H9 (cell line): ENCODE measurements at regions not wholly inside any gene's neighbourhood (a gene's known extent, or its start where the extent isn't known, plus 50 kb on each side); places are given as distances from the start of the nearest gene placed in this dataset.

Experiments
- DNase-seq: peaks from one replicate; pipeline ENCODE4 v3.0.0-alpha.2; 2017
- H2AFZ ChIP-seq: one replicate; pipeline ENCODE4 v1.6.1; 2013; ENCODE audit warnings: mild to moderate bottlenecking, low read length, control low read depth, moderate library complexity
- H2AK5ac ChIP-seq: 2 replicates; pipeline ENCODE4 v1.6.1; 2013; ENCODE audit warnings: low read length, control low read depth, mixed read lengths; ENCODE audit not compliant: insufficient read length
- H2BK120ac ChIP-seq: one replicate; pipeline ENCODE4 v1.6.1; 2013; ENCODE audit warnings: low read depth, mild to moderate bottlenecking, low read length, control low read depth, inconsistent platforms; ENCODE audit not compliant: poor library complexity, severe bottlenecking
- H2BK12ac ChIP-seq: 2 replicates; pipeline ENCODE4 v1.6.1; 2013; ENCODE audit warnings: low read length, control low read depth, mixed read lengths, low read depth; ENCODE audit not compliant: insufficient read length
- H2BK15ac ChIP-seq: 2 replicates; pipeline ENCODE4 v1.6.1; 2013; ENCODE audit warnings: low read depth, low read length, control low read depth
- H2BK20ac ChIP-seq: one replicate; pipeline ENCODE4 v1.6.1; 2013; ENCODE audit warnings: low read depth, mild to moderate bottlenecking, low read length, control low read depth, inconsistent platforms; ENCODE audit not compliant: poor library complexity, severe bottlenecking
- H2BK5ac ChIP-seq: 2 replicates; pipeline ENCODE4 v1.6.1; 2013; ENCODE audit warnings: low read length, control low read depth, mixed read lengths; ENCODE audit not compliant: insufficient read length
- H3K14ac ChIP-seq: 2 replicates; pipeline ENCODE4 v1.6.1; 2013; ENCODE audit warnings: low read length, control low read depth; ENCODE audit not compliant: insufficient read depth
- H3K18ac ChIP-seq: 2 replicates; pipeline ENCODE4 v1.6.1; 2013; ENCODE audit warnings: low read depth, mild to moderate bottlenecking, mixed read lengths, low read length, control low read depth; ENCODE audit not compliant: insufficient read length
- H3K23ac ChIP-seq: 2 replicates; pipeline ENCODE4 v1.6.1; 2013; ENCODE audit warnings: low read length, control low read depth, mixed read lengths, low read depth; ENCODE audit not compliant: insufficient read length
- H3K23me2 ChIP-seq: 2 replicates; pipeline ENCODE4 v1.6.1; 2013; ENCODE audit warnings: low read depth, mild to moderate bottlenecking, mixed read lengths, low read length, control low read depth; ENCODE audit not compliant: insufficient read length, poor library complexity, severe bottlenecking
- H3K27ac ChIP-seq: 2 replicates; pipeline ENCODE4 v1.5.1; 2013; ENCODE audit warnings: low read length, control low read depth, mixed read lengths, low read depth; ENCODE audit not compliant: insufficient read length
- H3K27me3 ChIP-seq: 2 replicates; pipeline ENCODE4 v1.6.1; 2013; ENCODE audit warnings: low read length, control low read depth, inconsistent platforms; ENCODE audit not compliant: insufficient read depth
- H3K4ac ChIP-seq: 2 replicates; pipeline ENCODE4 v1.6.1; 2013; ENCODE audit warnings: low read depth, mild to moderate bottlenecking, control low read depth, inconsistent platforms, low read length, moderate library complexity
- H3K4me1 ChIP-seq: 2 replicates; pipeline ENCODE4 v1.6.1; 2013; ENCODE audit warnings: low read length, control low read depth, inconsistent platforms; ENCODE audit not compliant: insufficient read depth
- H3K4me2 ChIP-seq: 2 replicates; pipeline ENCODE4 v1.6.1; 2013; ENCODE audit warnings: low read length, control low read depth, mixed read lengths; ENCODE audit not compliant: insufficient read length, insufficient read depth
- H3K56ac ChIP-seq: 2 replicates; pipeline ENCODE4 v1.6.1; 2013; ENCODE audit warnings: low read depth, mild to moderate bottlenecking, mixed read lengths, low read length, control low read depth; ENCODE audit not compliant: insufficient read length
- H3K79me1 ChIP-seq: 2 replicates; pipeline ENCODE4 v1.6.1; 2013; ENCODE audit warnings: low read depth, mild to moderate bottlenecking, moderate library complexity, low read length, control low read depth, inconsistent platforms; ENCODE audit not compliant: insufficient read depth, poor library complexity, severe bottlenecking
- H3K79me2 ChIP-seq: 2 replicates; pipeline ENCODE4 v1.6.1; 2013; ENCODE audit warnings: low read length, control low read depth, inconsistent platforms; ENCODE audit not compliant: insufficient read depth
- H3K9ac ChIP-seq: 2 replicates; pipeline ENCODE4 v1.6.1; 2013; ENCODE audit warnings: low read length, control low read depth, mixed read lengths; ENCODE audit not compliant: insufficient read length; ENCODE audit errors: extremely low read depth
- H3K9me3 ChIP-seq: one replicate; pipeline ENCODE4 v1.6.1; 2013; ENCODE audit warnings: low read depth, low read length, inconsistent platforms; ENCODE audit not compliant: control insufficient read depth
- H3T11ph ChIP-seq: one replicate; pipeline ENCODE4 v1.6.1; 2013; ENCODE audit warnings: mild to moderate bottlenecking, low read length, control low read depth, inconsistent platforms
- H4K20me1 ChIP-seq: one replicate; pipeline ENCODE4 v1.6.1; 2013; ENCODE audit not compliant: control insufficient read depth, insufficient read length, insufficient read depth
- H4K5ac ChIP-seq: 2 replicates; pipeline ENCODE4 v1.6.1; 2013; ENCODE audit warnings: low read depth, mild to moderate bottlenecking, mixed read lengths, low read length, control low read depth; ENCODE audit not compliant: insufficient read length
- H4K8ac ChIP-seq: replicated peaks from 2 replicates; pipeline ENCODE4 v1.6.1; 2013; ENCODE audit warnings: low read length, control low read depth, mixed read lengths, low read depth; ENCODE audit not compliant: insufficient read length
- H4K91ac ChIP-seq: 2 replicates; pipeline ENCODE4 v1.6.1; 2013; ENCODE audit warnings: low read depth, mild to moderate bottlenecking, moderate library complexity, mixed read lengths, low read length, control low read depth; ENCODE audit not compliant: insufficient read length
- H3K27ac Mint-ChIP-seq, 3 experiments: 2 replicates in 2 of 3; 3 replicates in 1 of 3; pipeline ENCODE4 v1.8.0; 2020 to 2021; ENCODE audit warnings: mixed read lengths in 3 of 3, mild to moderate bottlenecking in 1 of 3, moderate library complexity in 1 of 3
- H3K27me3 Mint-ChIP-seq: 2 replicates; pipeline ENCODE4 v1.8.0; 2021; ENCODE audit warnings: low read depth, mild to moderate bottlenecking, moderate library complexity, mixed read lengths
- H3K36me3 Mint-ChIP-seq, 3 experiments: 2 replicates in 2 of 3; 3 replicates in 1 of 3; pipeline ENCODE4 v1.8.0; 2020 to 2021; ENCODE audit warnings: low read depth in 3 of 3, mixed read lengths in 3 of 3; ENCODE audit not compliant: insufficient read depth in 1 of 3
- H3K4me1 Mint-ChIP-seq, 2 experiments: 2 replicates each; pipeline ENCODE4 v1.8.0; 2020; ENCODE audit warnings: mixed read lengths in 2 of 2
- H3K4me3 Mint-ChIP-seq, 2 experiments: 2 replicates in 1 of 2; 3 replicates in 1 of 2; pipeline ENCODE4 v1.8.0; 2020 to 2021; ENCODE audit warnings: mild to moderate bottlenecking in 2 of 2, mixed read lengths in 2 of 2, moderate library complexity in 1 of 2
- H3K9me3 Mint-ChIP-seq, 2 experiments: 2 replicates in 1 of 2; 3 replicates in 1 of 2; pipeline ENCODE4 v1.8.0; 2020; ENCODE audit warnings: mild to moderate bottlenecking in 2 of 2, mixed read lengths in 2 of 2, moderate library complexity in 1 of 2
- CTCF ChIP-seq: fragments of 200-600 bp; sonication (generic); conservative IDR thresholded peaks from 3 replicates; pipeline ENCODE4 v1.8.0; 2021; ENCODE audit warnings: antibody characterized with exemption, mild to moderate bottlenecking
- WGBS: extraction: QIAGEN DNeasy Blood & Tissue Kit; methylation state at CpG from one replicate; pipeline ENCODE4 v1.1.7; 2013; ENCODE audit warnings: missing lambda C conversion rate, low lambda C conversion rate, mixed read lengths; ENCODE audit not compliant: insufficient read length; ENCODE audit errors: extremely low coverage; 5-methylcytosine and 5-hydroxymethylcytosine counted together

GRCh38 chr2:128501006-128501690, 182.5 kb upstream of the HS6ST1 start:
- H2BK20ac ChIP-seq: no peak overlapping the region
- H4K20me1 ChIP-seq: no peaks in the 10 kb centered on the region
- H3K4ac ChIP-seq: no peak overlapping the region
- Mint-ChIP-seq H3K9me3 (no peaks in the 10 kb centered on the region), H3K27me3 (peaks cover 4% of the 10 kb centered on the region), H3K4me1 (peaks cover 12 to 17% of the 10 kb centered on the region in 2 experiments), H3K4me3 (no peak overlapping the region), H3K27ac (no peak overlapping the region), H3K36me3 (no peaks in the 10 kb centered on the region; a peak in 1 of 7 replicates)
- H2AFZ ChIP-seq: no peak overlapping the region
- H3T11ph ChIP-seq: no peak overlapping the region
- no peak overlapping the region for H3K4me2 ChIP-seq
- H3K4me1 ChIP-seq: no peaks in the 10 kb centered on the region
- no peak overlapping the region for H3K14ac ChIP-seq
- H3K56ac ChIP-seq: no peak overlapping the region
- no peak overlapping the region for H3K18ac ChIP-seq
- DNase-seq: peak; percentile 20
- no CpG with 5 or more reads among the region's 12 CpGs for WGBS
- no peak overlapping the region for H2BK120ac ChIP-seq
- no peaks in the 10 kb centered on the region for H3K79me1 ChIP-seq
- H3K27me3 ChIP-seq: no peaks in the 10 kb centered on the region
- no peak overlapping the region for H4K5ac ChIP-seq
- TF ChIP-seq CTCF: no peak
- no peaks in the 10 kb centered on the region for H3K79me2 ChIP-seq
- H3K27ac ChIP-seq: no peak overlapping the region
- H3K23ac ChIP-seq: no peak overlapping the region
- no peak overlapping the region for H4K8ac ChIP-seq
- no peaks in the 10 kb centered on the region for H3K9me3 ChIP-seq
- no peak overlapping the region for H3K9ac ChIP-seq
- H2BK5ac ChIP-seq: no peak overlapping the region
- no peak overlapping the region for H4K91ac ChIP-seq
- H2BK15ac ChIP-seq: no peak overlapping the region
- H3K23me2 ChIP-seq: no peaks in the 10 kb centered on the region
- H2BK12ac ChIP-seq: no peak overlapping the region
- H2AK5ac ChIP-seq: no peak overlapping the region
